ENCODE measurements at regions not wholly inside any gene's neighbourhood (a gene's known extent, or its start where the extent isn't known, plus 50 kb on each side); places are given as distances from the start of the nearest gene placed in this dataset.

DNA sequence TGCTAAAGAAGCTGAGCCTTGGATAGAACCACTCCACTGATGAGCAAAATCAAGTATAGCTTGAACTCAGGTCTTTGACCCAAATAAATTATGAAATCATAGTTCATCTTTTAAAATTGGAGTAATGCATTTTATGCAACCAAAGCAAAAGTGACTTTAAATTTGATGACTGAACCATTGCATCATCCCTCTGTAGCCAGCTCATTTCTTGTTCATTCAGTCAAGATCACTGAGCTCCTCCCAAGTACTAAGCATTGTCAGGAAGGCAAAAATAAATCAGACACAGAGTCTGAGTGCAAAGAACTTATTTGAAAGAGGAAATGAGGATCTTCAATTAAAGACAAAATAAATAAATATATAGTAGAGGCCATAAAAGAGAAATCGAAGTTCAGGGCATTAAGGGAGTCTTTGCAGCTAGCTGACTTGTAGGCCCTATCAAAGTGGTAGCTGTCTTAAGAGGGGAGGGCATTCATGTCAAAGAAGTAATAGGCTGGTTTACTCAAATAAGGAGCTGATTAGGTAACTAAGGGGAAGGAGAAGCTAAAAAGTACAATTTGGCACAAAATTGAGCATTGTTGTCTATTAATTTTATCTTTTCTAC lies 411.8 kb downstream of the MTX2 start:
- H3K4me1 ChIP-seq, result no peaks in the 10 kb centered on the region
- no peak overlapping the region for H3K27ac ChIP-seq
- no peaks in the 10 kb centered on the region for H3K9me3 ChIP-seq
- intact Hi-C loops (cut with DNase I; ENCODE audit: low total_unique reads), result no loop called here
- H3K4me3 ChIP-seq, result no peak overlapping the region
- H3K36me3 ChIP-seq (ENCODE audit: low read depth, missing control alignments), result no peaks in the 10 kb centered on the region
- no peak for DNase-seq
- 71 to 72% methylated on average over 1 of the region's 1 CpG for WGBS, 2 donors
- TF ChIP-seq POLR2A (IDR thresholded peaks at IDR 0.05), result no peak
- TF ChIP-seq, protein P1, sequence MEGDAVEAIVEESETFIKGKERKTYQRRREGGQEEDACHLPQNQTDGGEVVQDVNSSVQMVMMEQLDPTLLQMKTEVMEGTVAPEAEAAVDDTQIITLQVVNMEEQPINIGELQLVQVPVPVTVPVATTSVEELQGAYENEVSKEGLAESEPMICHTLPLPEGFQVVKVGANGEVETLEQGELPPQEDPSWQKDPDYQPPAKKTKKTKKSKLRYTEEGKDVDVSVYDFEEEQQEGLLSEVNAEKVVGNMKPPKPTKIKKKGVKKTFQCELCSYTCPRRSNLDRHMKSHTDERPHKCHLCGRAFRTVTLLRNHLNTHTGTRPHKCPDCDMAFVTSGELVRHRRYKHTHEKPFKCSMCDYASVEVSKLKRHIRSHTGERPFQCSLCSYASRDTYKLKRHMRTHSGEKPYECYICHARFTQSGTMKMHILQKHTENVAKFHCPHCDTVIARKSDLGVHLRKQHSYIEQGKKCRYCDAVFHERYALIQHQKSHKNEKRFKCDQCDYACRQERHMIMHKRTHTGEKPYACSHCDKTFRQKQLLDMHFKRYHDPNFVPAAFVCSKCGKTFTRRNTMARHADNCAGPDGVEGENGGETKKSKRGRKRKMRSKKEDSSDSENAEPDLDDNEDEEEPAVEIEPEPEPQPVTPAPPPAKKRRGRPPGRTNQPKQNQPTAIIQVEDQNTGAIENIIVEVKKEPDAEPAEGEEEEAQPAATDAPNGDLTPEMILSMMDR (IDR thresholded peaks at IDR 0.05), result no peak
- H3K27me3 ChIP-seq, result no peaks in the 10 kb centered on the region

DNA sequence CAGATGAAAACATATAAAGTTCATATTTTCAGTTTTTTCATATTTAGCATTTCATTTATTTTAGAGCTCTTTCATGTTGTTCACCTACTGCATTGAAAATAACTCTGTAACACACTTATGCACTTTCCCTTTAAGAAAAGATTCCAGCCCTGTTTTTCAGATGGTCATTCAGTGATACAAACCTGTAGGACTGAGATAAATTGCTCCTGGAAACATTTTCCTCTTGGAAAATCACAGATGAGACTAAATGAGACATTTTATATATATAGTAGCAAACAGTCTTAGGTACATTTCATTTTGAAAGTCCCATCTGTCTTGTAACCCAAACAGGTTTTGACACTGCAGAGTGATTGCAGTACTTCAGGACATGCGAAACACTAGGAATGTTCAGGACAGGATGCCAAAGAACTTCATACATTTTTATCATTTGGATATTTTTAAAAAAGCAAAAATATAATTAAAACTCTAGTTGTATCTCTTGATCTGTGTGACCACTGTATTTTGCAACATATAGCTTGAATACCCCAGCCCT lies 412.4 kb downstream of the MTX2 start:
- Histone ChIP-seq H3K27ac (no peak overlapping the region), H3K36me3 (ENCODE audit: low read depth, missing control alignments) (no peaks in the 10 kb centered on the region), H3K4me3 (no peak overlapping the region), H3K9me3 (no peaks in the 10 kb centered on the region), H3K4me1 (no peaks in the 10 kb centered on the region), H3K27me3 (no peaks in the 10 kb centered on the region)
- TF ChIP-seq, protein P1 (IDR thresholded peaks at IDR 0.05), result no peak
- TF ChIP-seq POLR2A (IDR thresholded peaks at IDR 0.05), result no peak
- no peak for DNase-seq
- WGBS, 2 donors, result 69% methylated on average over 1 of the region's 1 CpG
- intact Hi-C loops (cut with DNase I; ENCODE audit: low total_unique reads), result no loop called here

DNA sequence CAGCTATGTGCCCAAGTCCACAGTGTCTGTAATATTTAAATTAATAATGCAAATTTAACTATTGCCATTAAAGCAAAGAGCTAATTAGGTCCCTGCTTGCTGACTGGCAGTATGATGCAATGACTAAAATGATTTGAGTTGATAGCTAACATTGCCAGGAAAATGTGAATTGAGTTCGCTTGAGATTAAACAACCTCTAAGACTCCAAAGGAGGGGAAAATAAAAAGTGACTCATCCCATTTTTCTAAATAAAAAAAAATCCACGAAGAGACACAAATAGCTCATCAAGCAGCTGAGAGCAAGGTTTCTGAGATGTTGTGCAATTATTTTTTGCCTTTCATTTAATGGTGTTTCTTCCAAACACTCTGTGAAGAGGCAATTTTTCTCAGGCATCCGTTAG lies 413.0 kb downstream of the MTX2 start:
- H3K27ac ChIP-seq, result no peak overlapping the region
- H3K36me3 ChIP-seq (ENCODE audit: low read depth, missing control alignments), result no peaks in the 10 kb centered on the region
- H3K4me1 ChIP-seq, result no peaks in the 10 kb centered on the region
- TF ChIP-seq, protein P1 (IDR thresholded peaks at IDR 0.05), result no peak
- no peak for TF ChIP-seq POLR2A (IDR thresholded peaks at IDR 0.05)
- no peaks in the 10 kb centered on the region for H3K9me3 ChIP-seq
- H3K27me3 ChIP-seq, result no peaks in the 10 kb centered on the region
- no peak overlapping the region for H3K4me3 ChIP-seq
- intact Hi-C loops (cut with DNase I; ENCODE audit: low total_unique reads), result no loop called here
- no peak for DNase-seq
- 39 to 49% methylated on average over 3 of the region's 3 CpGs for WGBS, 2 donors

DNA sequence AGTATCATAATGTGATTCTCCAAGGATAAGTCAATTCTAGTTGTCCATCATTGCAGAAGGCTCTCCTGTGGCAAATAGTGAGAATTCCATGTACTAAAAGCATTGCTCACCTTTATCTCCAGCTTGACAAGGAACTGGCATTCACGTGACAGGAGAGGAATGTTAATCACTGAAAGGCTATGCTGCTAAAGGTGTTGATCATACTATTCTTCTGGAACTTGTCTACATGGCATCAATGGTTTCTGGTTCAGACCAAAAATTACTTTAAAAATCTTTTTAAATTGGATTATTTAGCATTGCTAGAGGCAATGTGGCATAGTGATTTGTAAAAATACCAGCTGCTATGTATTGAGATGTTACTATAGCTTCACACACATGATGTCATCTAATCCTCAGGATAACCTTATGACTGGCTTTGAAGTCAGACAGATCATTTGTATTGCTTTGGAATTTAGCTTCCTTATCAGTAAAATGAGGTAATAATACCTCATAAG lies 414.4 kb downstream of the MTX2 start:
- no peak overlapping the region for H3K4me3 ChIP-seq
- WGBS, 2 donors, result 80 to 82% methylated on average over 1 of the region's 1 CpG
- no peaks in the 10 kb centered on the region for H3K9me3 ChIP-seq
- DNase-seq, result no peak
- TF ChIP-seq, protein P1 (IDR thresholded peaks at IDR 0.05), result no peak
- no peak for TF ChIP-seq POLR2A (IDR thresholded peaks at IDR 0.05)
- intact Hi-C loops (cut with DNase I; ENCODE audit: low total_unique reads), result no loop called here
- H3K27ac ChIP-seq, result no peak overlapping the region
- H3K27me3 ChIP-seq, result no peaks in the 10 kb centered on the region
- no peaks in the 10 kb centered on the region for H3K36me3 ChIP-seq (ENCODE audit: low read depth, missing control alignments)
- no peaks in the 10 kb centered on the region for H3K4me1 ChIP-seq

DNA sequence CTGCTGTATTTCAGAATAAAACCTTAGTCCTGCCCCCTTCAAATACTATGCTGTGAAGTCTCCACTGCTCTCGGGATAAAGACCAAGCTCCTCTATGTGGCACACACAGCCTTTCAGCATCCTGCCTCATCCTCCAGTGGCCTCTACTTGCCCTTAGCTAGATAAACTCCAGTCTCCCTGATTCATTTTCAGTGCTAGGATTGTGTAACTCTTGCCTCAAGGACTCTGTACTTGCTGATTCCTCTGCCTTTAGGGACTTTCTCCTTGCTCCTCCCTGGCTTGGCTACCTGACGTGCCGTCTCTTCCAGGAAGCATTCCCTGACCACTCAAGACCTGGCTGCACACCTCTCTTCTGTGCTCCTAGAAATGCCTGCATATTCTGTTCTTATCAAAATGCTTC lies 416.7 kb downstream of the MTX2 start:
- Histone ChIP-seq H3K36me3 (ENCODE audit: low read depth, missing control alignments) (no peaks in the 10 kb centered on the region), H3K9me3 (no peaks in the 10 kb centered on the region), H3K4me1 (no peaks in the 10 kb centered on the region), H3K27me3 (no peaks in the 10 kb centered on the region), H3K27ac (no peak overlapping the region), H3K4me3 (no peak overlapping the region)
- TF ChIP-seq POLR2A (IDR thresholded peaks at IDR 0.05), result no peak
- TF ChIP-seq, protein P1 (IDR thresholded peaks at IDR 0.05), result no peak
- WGBS, 2 donors, result 66 to 88% methylated on average over 3 of the region's 3 CpGs
- DNase-seq, result no peak
- intact Hi-C loops (cut with DNase I; ENCODE audit: low total_unique reads), result no loop called here
